Femur (tissue), 1 donor: ENCODE measurements at regions not wholly inside any gene's neighbourhood (a gene's known extent, or its start where the extent isn't known, plus 50 kb on each side); places are given as distances from the start of the nearest gene placed in this dataset.
"Not testable (repeated sequence)": the region's sequence is repeated elsewhere in the genome, so short reads cannot be mapped to it uniquely, and the experiment has no call there.

Experiments
- DNase-seq: peaks from one replicate; pipeline ENCODE4 v3.0.0-alpha.2; 2017

GRCh38 chr5:102047073-102047472 lies 249.0 kb downstream of the SLCO4C1 start:
- DNase-seq, result not testable (repeated sequence)

- DNase-seq, result no peak
Observed at GRCh38 chr5:102040326-102040725, 255.8 kb downstream of the SLCO4C1 start.

DNA sequence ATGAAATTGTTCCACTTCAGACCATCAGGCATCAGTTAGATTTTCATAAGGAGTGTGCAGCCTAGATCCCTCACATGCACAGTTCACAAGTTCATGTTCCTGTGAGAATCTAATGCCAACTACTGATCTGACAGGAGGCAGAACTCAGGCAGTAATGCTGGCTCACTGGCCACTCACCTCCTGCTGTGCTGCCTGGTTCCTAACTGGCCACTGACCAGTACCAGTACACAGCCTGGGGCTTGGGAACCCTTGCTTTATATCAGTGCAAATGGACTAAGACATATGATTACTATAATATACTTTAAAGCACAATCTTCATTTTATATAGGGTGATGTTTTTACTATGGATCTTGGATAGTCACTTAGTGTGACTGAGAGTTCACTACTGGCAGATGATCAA lies 259.2 kb downstream of the SLCO4C1 start:
- no peak for DNase-seq

GRCh38 chr5:102031711-102032110 lies 264.4 kb downstream of the SLCO4C1 start:
- no peak for DNase-seq

DNA sequence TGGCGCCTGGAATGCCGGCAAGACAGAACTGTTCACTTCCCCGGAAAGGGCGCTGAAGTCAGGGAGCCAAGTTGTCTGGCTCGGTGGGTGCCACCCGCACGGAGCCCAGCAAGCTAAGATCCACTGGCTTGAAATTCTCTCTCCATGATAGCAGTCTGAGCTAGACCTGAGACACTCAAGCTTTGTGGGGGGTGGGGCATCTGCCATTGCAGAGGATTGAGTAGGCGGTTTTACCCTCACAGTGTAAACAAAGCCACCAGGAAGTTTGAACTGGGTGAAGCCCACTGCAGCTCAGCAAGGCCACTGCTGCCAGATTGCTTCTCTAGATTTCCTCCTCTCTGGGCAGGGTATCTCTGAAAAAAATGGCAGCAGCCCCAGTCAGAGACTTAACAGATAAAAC lies 277.4 kb downstream of the SLCO4C1 start:
- DNase-seq, result no peak

DNA sequence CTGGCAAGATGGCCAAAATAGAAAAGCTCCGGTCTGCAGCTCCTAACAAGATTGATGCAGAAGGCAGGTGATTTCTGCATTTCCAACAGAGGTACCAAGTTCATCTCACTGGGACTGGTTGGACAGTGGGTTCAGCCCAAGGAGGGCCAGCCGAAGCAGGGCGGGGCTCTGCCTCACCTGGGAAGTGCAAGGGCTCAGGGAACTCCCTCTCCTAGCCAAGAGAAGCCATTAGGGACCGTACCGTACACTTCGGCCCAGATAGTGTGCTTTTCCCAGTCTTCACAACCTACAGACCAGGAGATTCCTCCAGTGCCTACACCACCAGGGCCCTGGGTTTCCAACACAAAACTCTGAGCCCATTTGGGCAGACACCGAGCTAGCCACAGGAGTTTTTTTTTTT lies 277.8 kb downstream of the SLCO4C1 start:
- no peak for DNase-seq

DNA sequence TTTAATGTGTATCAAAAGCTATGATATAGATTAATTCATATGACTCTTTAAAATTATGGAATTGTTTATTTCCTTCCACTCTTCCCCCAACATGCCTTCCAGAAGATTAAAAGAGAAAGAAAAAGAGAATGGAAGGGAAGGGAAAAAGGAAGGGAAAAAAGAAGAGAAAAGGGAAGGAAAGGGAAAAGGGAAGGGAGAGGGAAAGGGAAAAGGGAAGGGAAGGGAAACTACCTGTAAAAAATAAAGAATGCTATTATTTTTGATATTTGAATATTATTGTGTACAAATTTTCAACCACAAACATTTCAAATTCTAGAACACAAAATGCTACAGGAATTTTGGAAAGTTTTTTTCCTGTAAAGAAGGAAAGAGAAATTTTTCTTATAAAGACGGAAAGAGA lies 281.7 kb downstream of the SLCO4C1 start:
- no peak for DNase-seq

DNA sequence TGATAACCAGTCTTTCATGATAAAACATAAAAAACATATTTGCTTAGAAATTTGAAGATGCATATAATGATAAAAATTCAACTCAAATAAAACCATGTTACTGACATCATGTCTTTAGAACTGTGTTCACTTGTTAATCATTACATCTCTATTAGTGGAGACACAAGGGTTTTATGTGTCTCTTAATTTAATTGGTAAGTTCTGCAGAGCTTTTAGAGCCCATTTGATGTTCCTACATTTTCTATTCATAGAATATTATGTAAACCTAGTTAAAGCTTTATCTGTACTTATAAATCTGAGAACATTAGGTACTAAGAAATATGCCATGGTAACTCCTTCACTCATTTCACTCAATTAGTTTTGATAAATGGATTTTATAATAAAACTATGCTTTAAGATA lies 285.4 kb downstream of the SLCO4C1 start:
- DNase-seq, result no peak

DNA sequence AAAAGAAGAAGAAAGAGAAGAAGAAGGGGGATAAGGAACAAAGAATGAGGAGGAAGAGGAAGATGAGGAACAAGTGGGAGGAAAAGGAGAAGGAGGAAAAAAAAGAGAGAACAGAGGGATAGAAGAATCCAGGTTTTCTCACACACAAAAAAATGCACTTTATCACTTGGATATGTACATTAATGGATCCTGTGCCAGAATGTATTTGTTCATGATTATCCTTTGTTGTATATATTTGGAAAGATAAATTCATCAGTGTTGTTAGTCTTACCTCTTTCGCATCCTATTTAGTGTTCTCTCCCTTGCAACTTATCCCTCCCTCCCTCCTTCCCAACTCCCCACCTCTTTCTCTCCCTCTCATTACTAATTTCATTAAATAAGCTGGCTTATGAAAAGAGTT lies 298.8 kb downstream of the SLCO4C1 start:
- no peak for DNase-seq

- no peak for DNase-seq
Observed at GRCh38 chr5:101995585-101995984, 300.5 kb downstream of the SLCO4C1 start.

- DNase-seq, result no peak
Observed at GRCh38 chr5:101991486-101991885, 304.6 kb downstream of the SLCO4C1 start.

DNA sequence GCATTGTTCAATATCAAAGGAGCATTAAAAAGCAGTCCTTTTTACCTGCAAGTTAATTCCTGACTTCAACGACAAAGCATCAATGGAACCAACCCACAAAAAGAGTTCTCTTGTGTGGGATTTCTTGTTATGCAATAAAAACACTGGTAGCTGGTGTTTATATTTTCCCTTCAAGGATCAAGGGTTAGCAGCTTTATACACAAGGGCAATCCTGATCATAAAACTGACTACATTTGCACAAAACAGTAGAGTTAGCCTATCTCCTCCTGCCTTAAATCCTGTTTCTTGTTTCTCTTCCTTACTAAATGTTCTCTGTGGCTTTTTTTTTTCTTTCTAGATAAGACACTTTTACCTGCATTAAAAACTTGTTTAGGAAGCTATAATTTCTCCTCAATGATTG lies 306.4 kb downstream of the SLCO4C1 start:
- DNase-seq, result no peak

DNA sequence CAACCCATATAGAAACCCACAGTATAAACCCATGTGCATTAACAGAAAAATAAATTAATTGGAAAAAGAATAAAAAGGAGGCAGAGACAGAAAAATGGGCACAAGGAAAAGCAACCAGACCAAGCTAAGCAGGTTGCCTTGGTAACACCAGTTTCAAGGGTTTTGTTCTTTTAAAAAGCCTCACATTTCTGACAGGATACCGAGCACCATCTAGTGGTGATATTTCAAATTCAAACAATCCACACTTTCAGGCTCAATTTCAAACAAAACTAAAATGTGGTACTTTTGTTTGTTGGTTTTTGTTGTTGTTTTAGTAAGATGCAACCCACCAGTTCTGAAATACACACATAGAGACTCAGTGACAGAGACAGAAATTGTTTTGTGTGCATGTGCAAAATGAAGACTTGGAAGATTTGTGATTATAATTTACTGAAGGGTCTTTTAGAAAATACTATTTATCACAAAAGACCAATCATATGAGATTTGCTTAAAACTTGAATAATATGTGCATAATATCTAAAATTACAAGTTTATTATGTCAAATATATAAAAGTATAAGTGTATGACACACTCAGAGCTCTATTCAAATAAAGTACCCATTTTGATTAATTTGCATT lies 318.2 kb downstream of the SLCO4C1 start:
- no peak for DNase-seq

DNA sequence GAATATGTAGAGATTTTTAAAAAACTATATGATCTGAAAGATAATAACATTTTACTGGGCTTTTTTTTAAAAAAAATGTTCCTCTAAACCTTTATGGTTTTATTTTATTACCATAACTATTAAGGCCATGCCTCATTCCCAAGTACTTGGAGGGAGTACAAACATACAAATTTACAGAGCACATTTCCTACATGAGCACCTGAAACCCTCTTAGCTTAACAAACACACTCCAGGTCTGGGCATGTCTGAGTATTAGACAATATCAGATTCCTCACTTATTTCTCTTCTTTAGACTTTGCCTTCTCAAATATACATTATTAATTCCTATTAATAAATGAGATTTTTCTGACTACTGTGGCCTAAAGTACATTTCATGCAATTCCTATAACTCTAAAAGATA lies 319.2 kb downstream of the SLCO4C1 start:
- DNase-seq, result no peak

DNA sequence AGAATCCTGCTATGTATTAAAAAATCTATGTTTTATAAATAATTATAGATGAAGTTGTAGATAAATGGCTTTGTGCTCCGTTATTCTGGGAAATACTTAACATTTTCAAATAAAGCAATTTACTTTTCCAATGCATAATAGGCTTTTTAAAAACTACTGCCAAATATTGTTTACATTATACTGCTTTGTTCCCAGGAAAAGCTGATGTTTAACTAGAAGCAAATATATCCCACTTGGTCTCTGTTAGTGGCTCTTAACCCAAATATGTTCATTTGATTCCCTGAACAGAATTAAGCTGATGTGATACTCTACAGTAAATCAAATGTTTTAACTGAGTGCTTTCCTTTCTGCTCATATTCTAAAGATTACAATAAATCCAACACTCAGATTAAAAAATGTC lies 326.3 kb downstream of the SLCO4C1 start:
- no peak for DNase-seq

DNA sequence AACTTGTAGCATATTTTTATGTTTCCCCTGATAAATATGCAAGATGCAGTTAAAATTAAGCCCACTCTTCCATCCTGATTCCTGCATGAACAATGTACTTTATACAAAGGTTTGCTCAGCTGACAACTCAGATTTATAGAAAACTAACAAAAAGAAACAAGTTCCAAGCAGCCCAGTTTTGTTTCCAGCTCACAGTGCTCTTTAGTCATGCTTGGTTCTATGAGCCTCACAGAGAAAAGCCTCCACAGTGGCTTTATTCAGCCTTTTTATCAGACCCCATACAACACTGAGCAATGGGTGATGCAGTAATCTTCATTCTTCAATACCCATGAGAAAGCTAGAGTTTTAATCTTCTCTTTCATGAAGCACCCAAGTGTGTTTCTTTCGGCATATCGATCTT lies 329.6 kb downstream of the SLCO4C1 start:
- no peak for DNase-seq

DNA sequence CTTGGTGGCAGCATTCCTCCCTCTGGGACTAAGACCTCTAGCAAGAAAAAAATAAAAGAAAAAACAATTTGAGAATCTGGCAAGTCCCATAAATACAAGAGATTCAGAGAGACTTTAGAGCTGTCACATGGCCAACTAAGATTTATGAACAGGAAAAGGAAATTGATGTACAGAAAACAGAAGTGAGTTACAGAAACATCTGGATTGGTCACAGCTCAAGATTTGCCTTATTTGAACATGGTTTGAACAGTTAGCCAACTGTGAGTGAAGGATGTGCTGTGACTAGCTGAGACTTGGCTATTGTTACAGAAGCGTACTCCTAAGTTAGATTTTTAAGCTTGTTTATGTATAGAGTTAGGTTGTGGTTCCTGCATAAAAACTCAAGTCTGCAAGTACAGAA lies 340.2 kb downstream of the SLCO4C1 start:
- no peak for DNase-seq

DNA sequence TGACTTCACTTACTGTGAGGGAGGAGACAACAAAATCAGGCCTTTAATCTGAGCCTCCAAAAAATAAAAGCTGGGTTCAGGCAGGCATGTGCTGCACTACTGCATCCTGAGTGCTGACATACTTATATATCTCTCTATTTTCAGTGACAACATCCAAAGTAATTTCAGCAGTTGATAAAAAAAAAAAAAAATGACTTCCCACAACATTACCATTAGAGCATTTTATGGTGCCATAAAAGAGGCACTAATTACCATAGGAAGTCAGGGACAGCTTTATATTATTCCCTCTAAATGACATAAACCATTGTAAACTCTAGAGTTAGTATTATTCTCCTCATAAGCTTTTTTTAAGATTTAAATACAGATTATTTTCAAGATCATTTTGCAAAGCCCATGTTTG lies 346.1 kb downstream of the SLCO4C1 start:
- no peak for DNase-seq

GRCh38 chr5:101948615-101949014 lies 347.5 kb downstream of the SLCO4C1 start:
- no peak for DNase-seq

DNA sequence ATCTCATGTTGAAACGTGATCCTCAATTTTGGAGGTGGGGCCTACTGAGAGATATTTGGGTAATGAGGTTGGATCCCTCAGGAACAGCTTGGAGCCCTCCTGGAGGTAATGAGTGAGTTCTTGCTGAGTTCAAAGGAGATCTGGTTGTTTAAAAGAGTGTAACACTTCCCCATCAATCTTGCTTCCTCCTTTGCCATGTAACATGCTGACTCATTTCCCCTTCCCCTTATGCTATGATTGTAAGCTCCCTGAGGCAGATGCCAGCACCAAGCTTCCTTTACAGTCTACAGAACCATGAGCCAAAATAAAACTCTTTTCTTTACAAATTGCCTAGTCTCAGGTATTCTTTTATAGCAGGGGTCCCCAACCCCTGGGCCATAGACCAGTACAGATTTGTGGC lies 352.3 kb downstream of the SLCO4C1 start:
- no peak for DNase-seq

GRCh38 chr5:101942321-101942882 lies 353.7 kb downstream of the SLCO4C1 start:
- DNase-seq, result no peak

GRCh38 chr5:101937041-101937440 lies 359.0 kb downstream of the SLCO4C1 start:
- DNase-seq, result no peak

GRCh38 chr5:101935086-101935485 lies 361.0 kb downstream of the SLCO4C1 start:
- no peak for DNase-seq

DNA sequence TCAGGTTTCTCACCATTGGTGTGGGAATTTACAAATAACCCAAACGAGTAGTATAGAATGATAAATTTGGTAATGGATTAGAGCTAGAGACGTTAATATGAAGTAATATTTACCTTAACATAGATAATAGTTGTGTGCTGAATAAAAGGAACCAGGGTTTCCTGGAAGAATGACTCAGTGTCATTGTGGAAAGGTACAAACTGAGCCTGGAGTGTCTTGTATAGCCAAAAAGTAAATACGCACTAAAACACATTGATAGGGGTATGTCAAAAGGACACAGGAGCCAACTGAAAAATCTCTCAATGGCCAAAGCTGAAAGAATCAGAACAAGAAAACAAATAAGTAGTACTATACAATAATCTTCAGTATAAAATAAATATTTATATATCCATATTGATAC lies 363.5 kb downstream of the SLCO4C1 start:
- no peak for DNase-seq

DNA sequence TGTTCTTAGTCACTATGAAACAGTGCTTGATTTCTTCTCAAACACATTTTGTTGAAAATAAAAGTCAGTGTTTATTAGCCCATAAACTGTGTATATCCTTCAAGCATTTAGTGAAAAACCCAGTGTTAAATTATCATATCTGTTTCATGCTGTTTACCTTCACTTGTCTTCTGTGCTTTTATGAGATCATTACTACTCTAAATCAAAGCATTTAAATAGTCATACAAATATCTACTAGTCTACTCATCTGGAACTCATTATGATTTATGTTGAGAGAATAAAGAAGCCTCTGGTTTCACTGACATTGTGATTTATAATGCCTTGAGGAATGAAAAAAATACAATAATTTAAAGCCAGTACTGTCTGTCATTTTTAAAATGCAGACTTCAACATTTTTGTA lies 366.5 kb downstream of the SLCO4C1 start:
- no peak for DNase-seq
